Left ventricle myocardium inferior (tissue), 1 donor: ENCODE measurements at regions not wholly inside any gene's neighbourhood (a gene's known extent, or its start where the extent isn't known, plus 50 kb on each side); places are given as distances from the start of the nearest gene placed in this dataset.

Experiments used
- DNase-seq: peaks from one replicate; pipeline ENCODE4 v3.0.0-alpha.2; 2020
- H3K27ac ChIP-seq: fragments of 200-600 bp; replicated peaks from 2 replicates; pipeline ENCODE4 v1.8.0; 2021
- H3K27me3 ChIP-seq: fragments of 200-600 bp; 2 replicates; pipeline ENCODE4 v1.8.0; 2021; ENCODE audit warnings: low read depth
- H3K36me3 ChIP-seq: fragments of 200-600 bp; 2 replicates; pipeline ENCODE4 v1.8.0; 2021
- H3K4me1 ChIP-seq: fragments of 200-600 bp; 2 replicates; pipeline ENCODE4 v1.8.0; 2021
- H3K4me3 ChIP-seq: fragments of 200-600 bp; 2 replicates; pipeline ENCODE4 v1.8.0; 2021; ENCODE audit warnings: mild to moderate bottlenecking, moderate library complexity
- H3K9me3 ChIP-seq: fragments of 200-600 bp; replicated peaks from 2 replicates; pipeline ENCODE4 v1.8.0; 2021
- CTCF ChIP-seq: fragments of 200-600 bp; IDR thresholded peaks from 2 replicates; pipeline ENCODE4 v1.8.0; 2021; ENCODE audit warnings: antibody characterized with exemption, mild to moderate bottlenecking, borderline replicate concordance
- intact Hi-C: fragments of 100-400 bp; cut with micrococcal nuclease; formaldehyde crosslinking; loops from one replicate; pipeline ENCODE4 v1.11.0; 2022
- donor health status: DM: no; HTN: yes; CAD: no; lungs with severe emphysema.

- Histone ChIP-seq H3K36me3 (no peaks in the 10 kb centered on the region), H3K27me3 (no peaks in the 10 kb centered on the region), H3K4me3 (no peak overlapping the region), H3K4me1 (peaks cover 4% of the 10 kb centered on the region), H3K9me3 (no peaks in the 10 kb centered on the region), H3K27ac (no peak overlapping the region)
- intact Hi-C loops, result no loop called here
- TF ChIP-seq CTCF, result no peak
- DNase-seq, result no peak
Observed at GRCh38 chr12:88753707-88754106, 173.4 kb upstream of the KITLG start.

GRCh38 chr12:88753066-88753465, 172.8 kb upstream of the KITLG start:
- TF ChIP-seq CTCF, result no peak
- Histone ChIP-seq H3K4me1 (peaks cover 4% of the 10 kb centered on the region), H3K4me3 (no peak overlapping the region), H3K9me3 (no peaks in the 10 kb centered on the region), H3K27me3 (no peaks in the 10 kb centered on the region), H3K36me3 (no peaks in the 10 kb centered on the region), H3K27ac (no peak overlapping the region)
- intact Hi-C loops, result no loop called here
- DNase-seq, result no peak

GRCh38 chr12:88752183-88752582, 171.9 kb upstream of the KITLG start:
- Histone ChIP-seq H3K36me3 (no peaks in the 10 kb centered on the region), H3K27ac (no peak overlapping the region), H3K4me1 (peaks cover 4% of the 10 kb centered on the region), H3K27me3 (no peaks in the 10 kb centered on the region), H3K4me3 (no peak overlapping the region), H3K9me3 (no peaks in the 10 kb centered on the region)
- intact Hi-C loops, result no loop called here
- no peak for TF ChIP-seq CTCF
- DNase-seq, result no peak

DNA sequence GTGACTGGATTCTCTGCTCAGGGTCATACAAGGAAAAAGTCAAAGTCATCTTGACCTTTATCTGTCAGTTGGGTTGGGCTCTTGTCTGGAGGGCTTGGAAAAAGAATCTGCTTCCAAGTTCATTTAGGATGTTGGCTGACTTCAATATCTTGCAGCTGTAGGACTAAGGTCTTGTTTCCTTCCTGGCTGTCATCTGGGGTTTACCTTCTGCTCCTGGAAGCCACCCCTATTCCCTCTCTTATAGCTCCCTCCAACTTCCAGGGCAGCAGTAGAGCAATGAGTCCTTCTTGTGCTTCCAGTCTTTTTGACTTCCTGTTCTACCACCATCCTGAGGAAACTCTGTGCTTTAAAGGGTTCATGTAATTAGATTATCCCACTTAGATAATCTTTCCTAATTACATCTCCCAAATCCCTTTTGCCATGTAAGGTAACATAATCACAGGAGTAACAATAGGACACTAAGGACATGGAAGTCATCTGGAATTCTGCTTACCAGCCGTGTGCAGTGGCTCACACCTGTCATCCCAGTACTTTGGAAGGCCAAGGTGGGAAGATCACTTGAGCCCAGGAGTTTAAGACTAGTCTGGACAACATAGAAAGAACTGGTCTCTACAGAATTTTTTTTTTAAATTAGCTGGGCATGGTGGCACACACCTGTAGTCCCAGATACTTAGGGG, 170.7 kb upstream of the KITLG start:
- TF ChIP-seq CTCF, result no peak
- intact Hi-C loops, result no loop called here
- H3K27me3 ChIP-seq, result no peaks in the 10 kb centered on the region
- H3K27ac ChIP-seq, result no peak overlapping the region
- H3K9me3 ChIP-seq, result no peaks in the 10 kb centered on the region
- no peak overlapping the region for H3K4me3 ChIP-seq
- DNase-seq, result no peak
- H3K4me1 ChIP-seq, result peaks cover 13% of the 10 kb centered on the region
- no peaks in the 10 kb centered on the region for H3K36me3 ChIP-seq

GRCh38 chr12:88746386-88746785, 166.1 kb upstream of the KITLG start:
- intact Hi-C loops, result no loop called here
- no peak for DNase-seq
- Histone ChIP-seq H3K36me3 (no peaks in the 10 kb centered on the region), H3K4me3 (no peak overlapping the region), H3K27me3 (no peaks in the 10 kb centered on the region), H3K4me1 (peaks cover 17% of the 10 kb centered on the region), H3K27ac (no peak overlapping the region), H3K9me3 (no peaks in the 10 kb centered on the region)
- TF ChIP-seq CTCF, result no peak
